ENCODE measurements at regions not wholly inside any gene's neighbourhood (a gene's known extent, or its start where the extent isn't known, plus 50 kb on each side); places are given as distances from the start of the nearest gene placed in this dataset.
A peak's percentile ranks its signal among the peaks of the same experiment; 100 is the strongest.

DNA sequence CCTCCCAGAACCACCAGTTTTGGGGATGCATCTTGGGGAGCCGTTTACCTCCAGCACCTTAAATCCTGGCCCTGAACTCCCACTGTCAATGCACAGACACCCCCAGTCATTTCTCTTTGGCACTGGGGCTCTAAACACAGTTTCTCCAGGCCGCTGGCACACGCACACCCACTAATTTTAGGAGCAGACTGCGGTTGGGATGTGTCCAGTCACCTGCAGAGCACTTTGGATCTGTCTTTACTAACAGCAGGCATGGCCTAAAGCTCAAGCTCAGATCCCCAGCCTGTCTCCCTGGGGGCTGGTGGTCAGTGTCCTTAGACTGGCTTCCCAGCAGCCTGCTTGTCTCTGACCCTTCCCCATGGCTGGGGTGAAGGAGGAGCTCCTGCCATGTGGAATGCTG, 49.9 kb downstream of the SYNE3 start:
- ATAC-seq (ENCODE audit: poor library complexity) (peak; percentile 28), DNase-seq (no peak)
- intact Hi-C loops (cut with DNase I): loop anchor here (5.0 kb wide), 1 partner anchor 51 kb away; the partner anchor contains the start of gene SYNE3

DNA sequence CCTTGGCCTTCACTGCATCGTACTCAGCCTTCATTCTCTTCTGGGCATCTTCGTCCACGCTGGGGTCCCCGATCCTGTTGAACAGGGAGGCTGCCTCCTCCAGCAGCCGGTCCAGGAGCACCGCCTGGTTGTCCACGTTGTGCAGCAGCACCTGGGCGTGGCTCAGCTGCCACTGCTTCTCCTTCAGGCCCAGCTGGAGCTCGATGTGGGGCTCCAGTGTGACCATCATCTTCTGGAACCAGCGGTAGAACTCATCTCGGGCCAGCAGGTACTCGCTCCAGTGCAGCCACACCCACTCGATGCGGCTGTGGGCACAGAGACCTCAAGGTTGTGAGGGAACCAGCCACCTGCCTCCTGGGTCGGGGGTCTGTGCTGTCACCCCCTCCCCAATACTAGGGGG, 50.5 kb downstream of the SYNE3 start:
- DNase-seq (no peak), ATAC-seq (ENCODE audit: poor library complexity) (no peak)
- intact Hi-C loops (cut with DNase I): loop anchor here (5.0 kb wide), 1 partner anchor 51 kb away; the partner anchor contains the start of gene SYNE3

DNA sequence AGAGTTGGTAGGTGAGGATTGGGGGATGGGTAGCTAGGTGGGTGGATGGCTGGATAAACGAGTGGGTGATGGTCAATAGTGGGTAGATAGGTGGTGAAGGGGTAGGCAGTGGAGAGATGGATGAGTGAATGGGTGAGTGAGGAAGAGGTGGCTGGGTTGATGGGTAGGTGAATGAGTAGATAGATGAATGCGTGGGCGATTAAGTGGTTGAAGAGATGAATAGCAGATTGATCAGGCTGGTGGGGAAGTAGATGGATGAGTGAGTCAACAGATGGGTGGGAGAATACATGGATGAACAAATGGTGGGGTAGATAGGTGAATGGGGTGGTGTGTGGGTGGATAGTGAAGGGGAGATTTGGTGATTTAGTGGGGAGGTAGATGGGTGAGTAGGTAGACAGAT, 51.1 kb downstream of the SYNE3 start:
- DNase-seq (no peak), ATAC-seq (ENCODE audit: poor library complexity) (no peak)
- intact Hi-C loops (cut with DNase I): loop anchor here (5.0 kb wide), 1 partner anchor 52 kb away; the partner anchor contains the start of gene SYNE3

DNA sequence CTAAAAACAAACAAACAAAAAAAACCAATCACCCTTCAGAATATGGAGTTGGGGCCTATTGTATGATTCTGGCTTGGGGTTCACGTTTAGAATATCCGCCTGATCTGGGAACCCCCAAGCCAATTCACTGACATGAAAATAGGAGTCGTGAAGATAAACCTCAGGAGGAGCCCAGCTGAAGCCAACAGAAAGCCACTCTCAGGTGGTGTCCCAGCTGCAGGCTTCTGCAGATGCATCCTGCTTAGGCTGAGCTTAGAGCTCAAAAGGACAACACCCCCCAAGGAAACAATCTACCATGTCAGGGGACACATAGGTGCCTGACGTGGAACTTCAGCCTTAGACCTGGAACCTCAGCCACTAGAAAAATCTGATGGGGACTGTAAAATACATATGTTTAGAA, 51.9 kb downstream of the SYNE3 start:
- DNase-seq (no peak), ATAC-seq (ENCODE audit: poor library complexity) (no peak)
- intact Hi-C loops (cut with DNase I): no loop called here

DNA sequence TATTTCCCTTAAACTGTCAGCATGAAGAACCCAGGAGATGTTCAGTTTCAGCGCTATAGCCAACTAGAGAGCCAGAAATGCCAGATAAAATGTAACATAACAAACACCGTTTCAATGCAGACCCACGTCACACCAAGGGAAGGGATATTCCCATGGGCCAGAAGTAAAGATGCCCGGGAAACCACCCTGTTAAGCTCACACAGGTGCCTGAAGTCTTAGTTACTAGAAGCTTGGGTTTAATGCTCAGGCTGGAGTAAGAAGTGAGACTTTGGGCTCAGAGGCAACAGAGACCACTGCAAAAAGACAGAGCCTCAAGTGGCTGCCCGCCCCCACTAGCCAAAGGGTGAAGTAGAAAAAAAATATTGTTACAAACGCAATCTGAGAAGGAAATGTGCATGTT, 52.3 kb downstream of the SYNE3 start:
- ATAC-seq (ENCODE audit: poor library complexity) (no peak), DNase-seq (no peak)
- intact Hi-C loops (cut with DNase I): no loop called here

DNA sequence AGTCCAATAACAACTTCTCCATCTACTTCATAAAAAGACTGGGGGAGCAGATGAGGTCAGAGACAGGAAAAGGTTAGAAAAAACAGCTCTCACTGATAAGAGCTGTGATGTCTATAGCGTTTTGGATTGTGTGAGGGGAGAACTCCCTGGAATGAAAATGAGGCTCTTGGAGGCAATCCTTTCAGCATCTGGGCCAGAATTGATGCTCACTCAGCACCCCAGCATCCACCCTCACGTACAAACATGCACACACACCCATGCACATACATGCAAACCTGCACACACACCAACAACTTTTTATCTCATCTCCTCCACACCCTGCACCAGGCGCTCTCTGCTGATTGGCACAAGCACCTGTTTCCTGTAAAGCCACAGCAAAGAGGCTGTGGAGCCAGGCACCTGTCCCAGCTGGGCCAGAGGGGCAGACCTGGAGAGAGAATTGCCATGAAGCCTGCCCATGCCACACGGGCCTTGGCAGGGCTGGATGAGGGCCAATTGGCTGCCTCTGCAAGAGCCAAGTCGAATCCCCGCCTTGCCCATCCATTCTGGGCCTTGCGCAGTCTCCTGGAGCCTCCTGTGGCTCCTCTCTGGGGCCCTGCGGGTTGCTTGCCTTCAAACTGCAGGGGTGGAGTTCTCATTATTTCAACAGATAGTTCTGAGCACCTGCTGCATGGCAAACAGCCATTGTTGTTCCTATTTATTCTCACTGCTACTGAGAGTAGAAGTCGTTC, 53.1 kb downstream of the SYNE3 start:
- ATAC-seq (ENCODE audit: poor library complexity) (peak; percentile 2), DNase-seq (no peak)
- intact Hi-C loops (cut with DNase I): no loop called here

DNA sequence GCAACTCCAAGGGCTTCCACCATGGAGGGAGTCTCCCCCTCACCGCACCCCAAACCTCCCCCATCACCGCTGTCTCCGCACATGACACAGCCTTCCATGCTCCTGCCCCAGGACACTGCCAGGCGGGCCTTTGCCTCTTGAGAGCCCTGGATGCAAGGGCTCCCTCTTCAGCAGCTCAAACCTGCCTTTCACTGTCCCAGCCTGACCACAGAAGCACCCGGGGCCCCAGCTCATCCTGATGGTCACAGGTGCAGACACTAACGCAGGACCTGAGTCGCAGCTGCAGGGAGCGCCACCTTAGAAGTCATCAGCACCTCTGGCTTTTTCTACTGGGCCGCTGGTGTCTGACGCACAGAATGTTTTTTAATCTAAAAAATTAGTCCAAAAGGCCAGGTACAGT, 54.0 kb downstream of the SYNE3 start:
- DNase-seq (no peak), ATAC-seq (ENCODE audit: poor library complexity) (no peak)
- intact Hi-C loops (cut with DNase I): no loop called here

DNA sequence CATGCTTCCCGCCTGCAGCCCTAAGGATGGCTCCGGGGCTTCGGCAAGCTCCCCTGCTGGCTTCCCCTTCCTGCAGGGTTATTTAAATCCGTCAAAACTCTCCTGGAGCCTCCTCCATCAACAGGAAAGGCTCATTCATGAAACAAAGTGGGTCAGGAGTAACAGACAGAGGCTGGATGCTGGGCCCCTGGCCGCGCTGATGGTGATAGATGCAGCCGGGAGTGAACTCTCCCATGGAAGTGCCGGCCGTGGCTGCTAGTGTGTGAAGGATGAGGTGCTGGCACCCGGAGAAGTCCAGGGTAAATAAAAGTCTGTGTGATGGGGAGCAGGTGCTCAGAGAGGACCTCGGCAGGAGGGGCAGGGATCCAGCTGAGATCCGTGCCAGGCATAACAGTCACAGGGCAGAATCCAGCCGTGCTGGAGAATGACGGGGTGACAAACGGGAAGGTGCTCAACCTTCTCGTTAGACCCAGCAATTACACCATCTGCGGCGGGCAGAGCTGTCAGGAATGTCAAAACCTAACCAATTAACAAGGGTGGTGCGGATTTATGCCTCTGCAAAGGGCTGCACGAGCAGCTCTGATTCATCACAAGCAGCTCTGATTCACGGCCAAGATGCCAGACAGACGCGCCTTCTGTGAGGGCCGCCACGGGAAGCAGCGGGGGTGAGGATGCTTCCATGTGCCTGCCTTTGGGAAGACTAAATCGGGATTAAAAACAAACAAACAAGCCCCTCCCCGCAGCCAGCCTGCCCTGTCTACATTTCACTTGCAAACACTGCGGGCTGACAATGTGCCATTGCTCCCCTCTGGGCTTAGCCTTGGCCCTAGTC, 55.6 kb downstream of the SYNE3 start:
- no peak for ATAC-seq (ENCODE audit: poor library complexity)
- no peak for DNase-seq
- intact Hi-C loops (cut with DNase I): no loop called here

DNA sequence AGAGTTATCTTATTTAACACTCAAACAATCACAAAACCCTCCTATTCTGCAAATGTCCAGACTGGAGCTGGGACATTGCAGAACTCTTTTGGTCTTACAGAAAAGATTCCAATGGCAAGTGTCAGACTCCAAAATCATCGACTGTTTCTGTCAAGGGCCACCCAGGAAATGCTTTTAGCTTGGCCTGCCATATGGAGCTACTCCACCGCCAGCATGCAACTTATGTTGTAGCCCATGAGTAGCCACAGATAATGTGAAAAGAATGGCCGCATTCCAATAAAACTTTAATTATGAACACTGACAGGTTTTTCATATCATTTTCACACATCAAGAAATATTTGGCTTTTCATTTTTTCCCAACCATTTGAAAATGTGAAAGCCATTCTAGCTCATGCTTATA, 57.5 kb downstream of the SYNE3 start:
- intact Hi-C loops (cut with DNase I): no loop called here
- ATAC-seq (ENCODE audit: poor library complexity): no peak
- no peak for DNase-seq

DNA sequence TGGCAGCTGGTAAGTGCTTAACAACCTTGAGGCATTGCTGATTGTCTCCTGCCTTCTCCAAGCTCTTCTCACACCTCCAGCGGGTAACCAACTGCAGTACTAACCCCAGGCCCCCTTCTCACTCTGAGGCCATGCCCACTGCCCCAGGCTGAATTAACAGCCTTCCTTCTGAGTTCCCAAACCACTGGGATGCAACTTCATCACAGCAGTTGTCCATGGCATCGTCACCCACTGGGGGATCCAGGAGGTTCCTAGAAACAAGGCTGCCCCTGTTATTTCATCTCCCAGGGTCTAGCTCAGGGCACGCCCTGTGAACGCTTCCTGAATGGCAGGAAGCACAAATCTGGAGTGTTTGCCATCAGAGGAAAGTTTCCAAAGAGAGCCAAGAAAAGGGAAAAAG, 58.0 kb downstream of the SYNE3 start:
- intact Hi-C loops (cut with DNase I): no loop called here
- DNase-seq (no peak), ATAC-seq (ENCODE audit: poor library complexity) (no peak)

DNA sequence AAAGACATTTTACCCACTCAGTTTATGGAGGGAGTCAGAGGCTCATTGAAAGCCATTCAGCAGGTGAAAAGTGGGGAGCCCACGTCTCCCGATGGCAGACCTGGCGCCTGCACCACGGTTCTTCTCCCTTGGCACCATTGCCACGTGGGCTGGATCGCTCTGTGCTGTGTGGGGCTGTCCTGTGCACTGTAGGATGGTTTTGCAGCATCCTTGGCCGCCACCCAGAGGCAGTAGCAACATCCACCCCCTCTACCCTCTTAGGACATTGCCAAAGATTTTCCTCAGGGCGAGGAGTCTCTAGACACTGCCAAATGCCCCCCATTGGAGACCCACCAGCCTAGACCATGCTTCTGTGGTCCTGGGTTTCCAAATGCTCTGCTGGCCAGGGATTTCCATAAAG, 60.2 kb downstream of the SYNE3 start:
- intact Hi-C loops (cut with DNase I): no loop called here
- no peak for DNase-seq

DNA sequence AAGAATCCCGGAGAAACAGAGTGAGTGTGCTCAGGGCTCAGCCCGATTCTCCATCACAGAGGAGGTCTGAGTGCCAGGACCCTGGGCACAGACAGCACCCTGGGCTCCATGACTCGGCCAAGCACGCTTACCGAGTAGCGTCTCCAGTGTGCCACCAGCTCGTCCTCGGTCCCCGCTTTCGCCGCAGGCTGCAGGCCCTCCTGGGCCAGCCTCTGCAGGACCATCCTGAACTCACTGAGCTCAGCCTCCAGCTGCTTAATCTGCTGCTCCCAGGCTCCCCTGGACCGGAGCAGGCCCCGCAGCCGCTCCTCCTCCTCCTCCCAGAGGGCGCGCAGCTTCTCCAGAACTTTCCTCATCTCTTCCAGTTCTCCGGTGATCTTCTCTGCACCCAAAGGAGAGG, 61.2 kb downstream of the SYNE3 start:
- DNase-seq: no peak

More for the DNA sequence above, 60.2 kb downstream of the SYNE3 start:
- no peak for ATAC-seq (ENCODE audit: poor library complexity)

DNA sequence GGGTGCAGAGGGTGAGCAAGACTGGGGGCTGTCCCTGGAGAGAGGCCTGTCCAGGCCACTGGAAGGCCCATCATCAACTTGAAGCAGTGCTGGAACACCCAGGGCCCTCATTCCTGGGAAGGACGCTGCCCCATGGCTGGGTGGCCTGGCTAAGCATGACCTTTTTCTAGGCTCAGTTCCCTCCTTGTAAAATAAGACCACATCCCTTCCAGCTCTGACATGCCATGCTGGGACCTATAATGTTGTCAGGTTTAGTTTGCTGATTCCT, 62.8 kb downstream of the SYNE3 start:
- ATAC-seq (ENCODE audit: poor library complexity): no peak
- DNase-seq: no peak
- intact Hi-C loops (cut with DNase I): no loop called here

More for the DNA sequence above, 61.2 kb downstream of the SYNE3 start:
- intact Hi-C loops (cut with DNase I): no loop called here
- ATAC-seq (ENCODE audit: poor library complexity): no peak

DNA sequence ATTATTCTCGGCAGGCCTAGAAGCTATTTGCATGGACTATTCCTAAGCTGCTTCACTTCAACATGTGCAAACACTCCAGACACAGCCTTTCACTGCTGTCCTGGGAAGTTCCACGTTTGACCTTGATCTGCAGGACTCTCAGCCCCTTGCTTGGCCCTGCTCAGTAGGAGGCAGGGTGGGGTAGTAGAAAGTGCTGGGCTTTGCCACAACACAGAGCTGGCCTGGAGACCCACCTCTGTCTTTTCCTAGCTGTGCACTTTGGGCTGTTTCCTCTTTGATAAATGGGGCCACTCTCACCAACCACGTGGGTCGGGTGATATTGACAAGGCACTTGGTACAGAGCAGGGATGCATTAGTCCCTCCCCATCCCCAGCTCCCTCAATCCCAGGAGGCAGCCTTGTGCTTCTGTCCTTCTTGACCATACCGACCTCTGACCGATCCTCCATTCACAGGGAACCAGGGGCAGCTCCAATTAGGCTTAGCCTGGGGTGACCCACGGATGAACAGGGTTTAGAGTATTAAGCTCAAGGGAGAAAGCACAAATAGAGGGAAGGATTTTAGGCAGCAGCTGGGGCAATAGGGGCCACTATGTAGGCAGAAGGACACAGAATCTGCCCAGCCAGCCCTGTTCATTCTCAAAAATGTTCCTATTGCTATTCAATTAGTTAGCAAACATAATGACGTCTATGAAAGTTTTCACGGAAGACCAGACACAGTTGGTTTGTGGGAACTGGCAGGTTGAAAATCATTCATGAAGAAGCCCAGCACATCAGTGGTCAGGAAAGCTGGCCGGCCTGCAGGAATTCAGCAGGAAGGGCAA, 63.3 kb downstream of the SYNE3 start:
- no peak for ATAC-seq (ENCODE audit: poor library complexity)
- intact Hi-C loops (cut with DNase I): no loop called here
- no peak for DNase-seq

DNA sequence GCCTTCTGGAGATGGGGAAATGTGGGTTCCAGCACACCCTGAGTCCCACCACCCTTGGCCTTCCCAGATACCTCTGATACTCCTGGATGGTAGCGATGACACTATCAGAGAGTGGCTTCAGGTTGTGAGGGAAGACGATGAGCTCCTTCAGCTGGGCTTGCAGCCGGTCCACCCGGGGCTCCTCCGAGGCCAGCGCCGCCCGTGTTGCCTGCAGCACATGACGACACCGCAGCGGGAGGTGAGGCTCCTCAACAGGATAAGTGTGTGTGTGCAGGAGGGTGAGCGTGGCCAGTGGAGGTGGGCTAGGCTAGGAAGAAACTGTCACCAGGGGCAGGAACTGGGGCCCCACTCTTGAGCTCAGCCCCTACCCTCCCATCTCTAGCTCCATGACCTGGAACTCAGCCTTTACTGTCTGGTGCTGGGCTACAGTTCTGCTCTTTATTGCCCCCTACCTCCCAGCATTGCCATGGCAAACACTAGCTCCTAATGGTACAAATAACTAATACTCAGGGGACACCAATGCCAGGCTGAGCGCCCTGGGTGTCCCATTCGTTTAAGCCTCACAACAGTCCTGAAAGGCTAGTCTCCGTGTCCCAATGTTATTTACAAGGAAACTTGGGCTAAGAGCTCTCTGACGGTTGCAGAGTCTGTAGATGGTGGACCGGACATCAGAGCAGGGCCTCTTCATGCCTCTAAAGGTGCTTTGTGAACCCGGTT, 64.1 kb downstream of the SYNE3 start:
- intact Hi-C loops (cut with DNase I): no loop called here
- DNase-seq (no peak), ATAC-seq (ENCODE audit: poor library complexity) (peak; percentile 32)

DNA sequence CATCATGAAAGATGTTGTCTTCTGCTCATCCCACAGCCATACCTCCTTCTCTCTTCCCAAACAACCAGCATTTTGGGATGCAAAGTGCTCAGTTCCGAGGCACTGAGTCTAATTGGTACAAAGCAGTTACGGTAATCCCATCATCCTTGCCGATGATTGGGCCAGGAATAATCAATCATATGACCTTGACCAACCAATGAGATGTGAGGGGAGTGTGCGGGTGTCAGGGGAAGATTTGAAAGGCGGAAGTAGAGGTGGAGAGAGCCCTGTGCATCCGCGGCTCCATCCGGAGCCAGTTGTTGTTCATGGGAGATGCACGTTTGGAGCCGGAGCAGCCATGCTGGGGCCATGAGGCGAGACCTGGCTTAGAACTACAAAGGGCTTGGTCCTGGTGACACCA, 67.3 kb downstream of the SYNE3 start:
- intact Hi-C loops (cut with DNase I): no loop called here
- DNase-seq (no peak), ATAC-seq (ENCODE audit: poor library complexity) (no peak)

DNA sequence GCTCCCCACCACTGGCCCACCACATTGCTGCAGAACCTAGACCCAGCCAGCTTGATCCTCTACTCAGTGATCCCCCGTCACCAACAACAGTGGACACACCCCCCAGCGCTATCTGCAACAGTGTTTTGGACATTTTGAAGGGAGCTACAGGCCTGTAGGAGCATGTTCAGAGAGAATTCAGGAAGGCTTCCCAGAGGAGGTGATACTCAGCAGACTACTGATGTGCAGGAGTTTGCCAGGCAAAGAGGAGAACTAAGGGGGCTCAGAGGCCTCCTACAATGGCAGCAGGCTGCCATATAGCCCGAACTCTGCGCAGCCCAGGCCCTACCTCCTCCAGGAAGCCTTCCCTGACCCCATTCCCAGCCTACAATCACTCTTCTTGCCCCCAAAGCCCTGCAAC, 70.0 kb downstream of the SYNE3 start:
- intact Hi-C loops (cut with DNase I): no loop called here
- DNase-seq (no peak), ATAC-seq (ENCODE audit: poor library complexity) (no peak)

DNA sequence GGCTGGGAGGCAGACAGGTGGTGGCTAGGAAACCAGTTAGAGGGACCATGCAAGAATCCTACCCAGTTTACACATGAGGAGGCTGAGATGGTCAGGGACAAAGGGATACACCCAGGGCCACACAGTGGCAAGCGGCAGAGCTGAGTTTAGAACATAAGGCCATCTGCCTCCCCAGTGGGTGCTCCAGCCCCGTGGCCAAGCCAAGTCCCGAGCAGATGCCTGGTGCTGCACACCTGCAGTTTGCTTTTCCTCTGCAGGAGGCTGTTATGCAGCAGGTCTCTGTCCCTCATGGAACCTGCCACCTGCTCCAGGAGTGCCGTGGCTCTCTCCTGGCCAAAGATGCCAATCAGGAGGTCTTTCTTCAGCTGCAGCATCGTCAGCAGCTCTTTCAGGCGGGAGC, 70.8 kb downstream of the SYNE3 start:
- DNase-seq (no peak), ATAC-seq (ENCODE audit: poor library complexity) (no peak)
- intact Hi-C loops (cut with DNase I): no loop called here

DNA sequence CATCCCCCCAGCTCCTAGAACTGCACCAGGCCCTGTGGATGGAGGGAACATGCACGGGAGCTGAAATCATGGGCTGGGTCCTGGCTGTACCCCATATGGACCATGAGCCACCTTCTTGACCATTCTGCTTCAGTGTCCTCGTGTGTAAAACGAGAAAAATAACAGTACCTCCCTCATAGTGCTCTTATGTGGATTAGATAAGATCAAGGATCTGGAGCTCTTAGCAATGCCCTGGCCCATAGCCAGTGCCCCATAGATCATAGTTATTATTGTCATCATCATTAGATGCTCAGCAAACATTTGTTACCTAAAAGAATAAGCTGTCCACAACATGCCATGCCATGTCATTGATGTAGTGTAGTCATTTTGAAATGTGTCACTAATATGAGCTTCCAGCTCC, 71.3 kb downstream of the SYNE3 start:
- intact Hi-C loops (cut with DNase I): no loop called here
- no peak for DNase-seq
- ATAC-seq (ENCODE audit: poor library complexity): no peak

Measured in Right ventricle myocardium superior (tissue), 1 donor.